ENCODE measurements at regions not wholly inside any gene's neighbourhood (a gene's known extent, or its start where the extent isn't known, plus 50 kb on each side); places are given as distances from the start of the nearest gene placed in this dataset.

GRCh38 chr1:191575180-191575579, 583.1 kb upstream of the RGS18 start:
- Histone ChIP-seq H2BK120ac (ENCODE audit: low read depth, low read length) (no peak overlapping the region), H2BK12ac (ENCODE audit: low read length in 2 of 2) (no peak overlapping the region), H2BK5ac (ENCODE audit: low read depth, low read length, poor library complexity, severe bottlenecking) (no peak overlapping the region), H3K18ac (ENCODE audit: low read depth in 1 of 2, low read length in 2 of 2) (no peak overlapping the region), H3K23ac (ENCODE audit: low read length in 2 of 2) (no peak overlapping the region), H3K36me3 (ENCODE audit: control insufficient read depth in 1 of 2, insufficient read depth in 2 of 2, low read depth in 1 of 2, low read length in 2 of 2) (no peaks in the 10 kb centered on the region), H3K4ac (ENCODE audit: low read depth in 1 of 2, low read length in 2 of 2) (no peak overlapping the region), H3K14ac (ENCODE audit: low read length in 2 of 2) (no peak overlapping the region), H2BK15ac (ENCODE audit: low read depth, poor library complexity, severe bottlenecking) (no peak overlapping the region), H3K9me3 (ENCODE audit: control insufficient read depth, low read length) (no peaks in the 10 kb centered on the region), H4K8ac (ENCODE audit: low read length) (no peak overlapping the region), H2AFZ (ENCODE audit: low read depth, low read length) (no peak overlapping the region), H3K27ac (ENCODE audit: low read length, poor library complexity, severe bottlenecking) (peak overlapping the region; percentile 60), H3K9ac (ENCODE audit: low read length) (no peak overlapping the region), H2AK5ac (ENCODE audit: low read length, severe bottlenecking) (no peak overlapping the region), H3K4me1 (ENCODE audit: control insufficient read depth, insufficient read depth, low read depth, low read length) (no peaks in the 10 kb centered on the region), H3K4me3 (ENCODE audit: insufficient read depth in 1 of 2, low read depth in 1 of 2, low read length in 2 of 2) (no peak overlapping the region), H4K91ac (ENCODE audit: low read length) (no peak overlapping the region), H3K27me3 (ENCODE audit: control insufficient read depth in 1 of 2, insufficient read depth in 1 of 2, low read length in 2 of 2) (no peaks in the 10 kb centered on the region), H3K79me1 (replicated peaks; ENCODE audit: low read length, poor library complexity, severe bottlenecking) (no peaks in the 10 kb centered on the region), H3K4me2 (ENCODE audit: low read length, poor library complexity, severe bottlenecking) (peak overlapping the region; percentile 22)
- DNase-seq: peak; percentile 35
- 38% methylated on average over 2 of the region's 3 CpGs for WGBS

- H3K23ac ChIP-seq (ENCODE audit: low read length in 2 of 2): no peak overlapping the region
- WGBS: 70% methylated on average over 1 of the region's 3 CpGs
- no peak overlapping the region for H2BK120ac ChIP-seq (ENCODE audit: low read depth, low read length)
- no peak overlapping the region for H3K9ac ChIP-seq (ENCODE audit: low read length)
- no peaks in the 10 kb centered on the region for H3K79me1 ChIP-seq (replicated peaks; ENCODE audit: low read length, poor library complexity, severe bottlenecking)
- no peak overlapping the region for H2BK15ac ChIP-seq (ENCODE audit: low read depth, poor library complexity, severe bottlenecking)
- H4K91ac ChIP-seq (ENCODE audit: low read length): no peak overlapping the region
- no peak overlapping the region for H2AFZ ChIP-seq (ENCODE audit: low read depth, low read length)
- no peak overlapping the region for H3K4me3 ChIP-seq (ENCODE audit: insufficient read depth in 1 of 2, low read depth in 1 of 2, low read length in 2 of 2)
- H2BK5ac ChIP-seq (ENCODE audit: low read depth, low read length, poor library complexity, severe bottlenecking): no peak overlapping the region
- H3K36me3 ChIP-seq (ENCODE audit: control insufficient read depth in 1 of 2, insufficient read depth in 2 of 2, low read depth in 1 of 2, low read length in 2 of 2): no peaks in the 10 kb centered on the region
- no peak overlapping the region for H3K4ac ChIP-seq (ENCODE audit: low read depth in 1 of 2, low read length in 2 of 2)
- no peak overlapping the region for H3K18ac ChIP-seq (ENCODE audit: low read depth in 1 of 2, low read length in 2 of 2)
- no peaks in the 10 kb centered on the region for H3K9me3 ChIP-seq (ENCODE audit: control insufficient read depth, low read length)
- no peak overlapping the region for H2BK12ac ChIP-seq (ENCODE audit: low read length in 2 of 2)
- H2AK5ac ChIP-seq (ENCODE audit: low read length, severe bottlenecking): no peak overlapping the region
- DNase-seq: peak; percentile 6
- H3K27me3 ChIP-seq (ENCODE audit: control insufficient read depth in 1 of 2, insufficient read depth in 1 of 2, low read length in 2 of 2): no peaks in the 10 kb centered on the region
- no peaks in the 10 kb centered on the region for H3K4me1 ChIP-seq (ENCODE audit: control insufficient read depth, insufficient read depth, low read depth, low read length)
- no peak overlapping the region for H4K8ac ChIP-seq (ENCODE audit: low read length)
- H3K4me2 ChIP-seq (ENCODE audit: low read length, poor library complexity, severe bottlenecking): no peak overlapping the region
- H3K27ac ChIP-seq (ENCODE audit: low read length, poor library complexity, severe bottlenecking): no peak overlapping the region
- H3K14ac ChIP-seq (ENCODE audit: low read length in 2 of 2): no peak overlapping the region
These were observed 582.5 kb upstream of the RGS18 start for GRCh38 chr1:191575746-191576145.

GRCh38 chr1:191577213-191577612, 581.0 kb upstream of the RGS18 start:
- H2AK5ac ChIP-seq (ENCODE audit: low read length, severe bottlenecking): no peak overlapping the region
- H3K9me3 ChIP-seq (ENCODE audit: control insufficient read depth, low read length): no peaks in the 10 kb centered on the region
- no peak overlapping the region for H4K8ac ChIP-seq (ENCODE audit: low read length)
- no peak overlapping the region for H2BK15ac ChIP-seq (ENCODE audit: low read depth, poor library complexity, severe bottlenecking)
- H3K14ac ChIP-seq (ENCODE audit: low read length in 2 of 2): no peak overlapping the region
- H3K27ac ChIP-seq (ENCODE audit: low read length, poor library complexity, severe bottlenecking): no peak overlapping the region
- H4K91ac ChIP-seq (ENCODE audit: low read length): no peak overlapping the region
- WGBS: 81% methylated on average over 4 of the region's 4 CpGs
- H3K18ac ChIP-seq (ENCODE audit: low read depth in 1 of 2, low read length in 2 of 2): no peak overlapping the region
- no peak overlapping the region for H2AFZ ChIP-seq (ENCODE audit: low read depth, low read length)
- no peak for DNase-seq
- no peaks in the 10 kb centered on the region for H3K27me3 ChIP-seq (ENCODE audit: control insufficient read depth in 1 of 2, insufficient read depth in 1 of 2, low read length in 2 of 2)
- no peak overlapping the region for H3K4me3 ChIP-seq (ENCODE audit: insufficient read depth in 1 of 2, low read depth in 1 of 2, low read length in 2 of 2)
- H2BK5ac ChIP-seq (ENCODE audit: low read depth, low read length, poor library complexity, severe bottlenecking): no peak overlapping the region
- H2BK120ac ChIP-seq (ENCODE audit: low read depth, low read length): no peak overlapping the region
- no peak overlapping the region for H3K4ac ChIP-seq (ENCODE audit: low read depth in 1 of 2, low read length in 2 of 2)
- H3K79me1 ChIP-seq (replicated peaks; ENCODE audit: low read length, poor library complexity, severe bottlenecking): no peaks in the 10 kb centered on the region
- no peak overlapping the region for H3K9ac ChIP-seq (ENCODE audit: low read length)
- H3K23ac ChIP-seq (ENCODE audit: low read length in 2 of 2): no peak overlapping the region
- H3K4me1 ChIP-seq (ENCODE audit: control insufficient read depth, insufficient read depth, low read depth, low read length): no peaks in the 10 kb centered on the region
- no peak overlapping the region for H3K4me2 ChIP-seq (ENCODE audit: low read length, poor library complexity, severe bottlenecking)
- no peaks in the 10 kb centered on the region for H3K36me3 ChIP-seq (ENCODE audit: control insufficient read depth in 1 of 2, insufficient read depth in 2 of 2, low read depth in 1 of 2, low read length in 2 of 2)
- H2BK12ac ChIP-seq (ENCODE audit: low read length in 2 of 2): no peak overlapping the region

GRCh38 chr1:191578281-191578680, 580.0 kb upstream of the RGS18 start:
- H3K9ac ChIP-seq (ENCODE audit: low read length): no peak overlapping the region
- no peak overlapping the region for H3K23ac ChIP-seq (ENCODE audit: low read length in 2 of 2)
- H3K27ac ChIP-seq (ENCODE audit: low read length, poor library complexity, severe bottlenecking): no peak overlapping the region
- no peak overlapping the region for H2BK12ac ChIP-seq (ENCODE audit: low read length in 2 of 2)
- no peaks in the 10 kb centered on the region for H3K27me3 ChIP-seq (ENCODE audit: control insufficient read depth in 1 of 2, insufficient read depth in 1 of 2, low read length in 2 of 2)
- no peak overlapping the region for H3K4ac ChIP-seq (ENCODE audit: low read depth in 1 of 2, low read length in 2 of 2)
- no peak overlapping the region for H3K4me2 ChIP-seq (ENCODE audit: low read length, poor library complexity, severe bottlenecking)
- no peaks in the 10 kb centered on the region for H3K79me1 ChIP-seq (replicated peaks; ENCODE audit: low read length, poor library complexity, severe bottlenecking)
- DNase-seq: no peak
- H3K4me3 ChIP-seq (ENCODE audit: insufficient read depth in 1 of 2, low read depth in 1 of 2, low read length in 2 of 2): no peak overlapping the region
- no peaks in the 10 kb centered on the region for H3K4me1 ChIP-seq (ENCODE audit: control insufficient read depth, insufficient read depth, low read depth, low read length)
- no peak overlapping the region for H2AK5ac ChIP-seq (ENCODE audit: low read length, severe bottlenecking)
- H2BK5ac ChIP-seq (ENCODE audit: low read depth, low read length, poor library complexity, severe bottlenecking): no peak overlapping the region
- H2BK120ac ChIP-seq (ENCODE audit: low read depth, low read length): no peak overlapping the region
- H4K91ac ChIP-seq (ENCODE audit: low read length): no peak overlapping the region
- no peak overlapping the region for H3K18ac ChIP-seq (ENCODE audit: low read depth in 1 of 2, low read length in 2 of 2)
- H3K36me3 ChIP-seq (ENCODE audit: control insufficient read depth in 1 of 2, insufficient read depth in 2 of 2, low read depth in 1 of 2, low read length in 2 of 2): no peaks in the 10 kb centered on the region
- no peak overlapping the region for H3K14ac ChIP-seq (ENCODE audit: low read length in 2 of 2)
- no peak overlapping the region for H4K8ac ChIP-seq (ENCODE audit: low read length)
- H3K9me3 ChIP-seq (ENCODE audit: control insufficient read depth, low read length): no peaks in the 10 kb centered on the region
- no peak overlapping the region for H2AFZ ChIP-seq (ENCODE audit: low read depth, low read length)
- no peak overlapping the region for H2BK15ac ChIP-seq (ENCODE audit: low read depth, poor library complexity, severe bottlenecking)
- WGBS: no CpG with 5 or more reads among the region's 1 CpG

Data from mesenchymal stem cell (in vitro differentiated cells and primary cell).